ENCODE measurements at regions not wholly inside any gene's neighbourhood (a gene's known extent, or its start where the extent isn't known, plus 50 kb on each side); places are given as distances from the start of the nearest gene placed in this dataset.

GRCh38 chr10:63723320-63723719 is 202.1 kb downstream of the REEP3 start:
- TF ChIP-seq CTCF (IDR thresholded peaks at IDR 0.05) = no peak
- TF ChIP-seq POLR2A (IDR thresholded peaks at IDR 0.05) = no peak
